ENCODE measurements at regions not wholly inside any gene's neighbourhood (a gene's known extent, or its start where the extent isn't known, plus 50 kb on each side); places are given as distances from the start of the nearest gene placed in this dataset.

- TF ChIP-seq CTCF (conservative IDR thresholded peaks at IDR 0.05) (no peak), ZFX (IDR thresholded peaks at IDR 0.05) (no peak)
These were observed 265.2 kb upstream of the TNRC6C start for GRCh38 chr17:77693301-77693700.

Data from C4-2B (cell line).